HL-60 (cell line): ENCODE measurements at regions not wholly inside any gene's neighbourhood (a gene's known extent, or its start where the extent isn't known, plus 50 kb on each side); places are given as distances from the start of the nearest gene placed in this dataset.

ENCODE experiments used
- DNase-seq, 2 experiments: peaks; one replicate each; pipeline ENCODE4 v3.0.0-alpha.2; 2010 to 2020; ENCODE audit warnings: low read depth in 1 of 2, low spot score in 1 of 2
- H3K27ac ChIP-seq: fragments of 250-450 bp; sonication (Bioruptor Pico); replicated peaks from 2 replicates; pipeline ENCODE4 v1.5.1; 2020; ENCODE audit warnings: mild to moderate bottlenecking, moderate library complexity
- H3K27me3 ChIP-seq: fragments of 250-450 bp; sonication (Bioruptor Pico); 2 replicates; pipeline ENCODE4 v1.5.1; 2021; ENCODE audit warnings: mild to moderate bottlenecking, moderate library complexity; ENCODE audit not compliant: insufficient read depth, poor library complexity, severe bottlenecking
- H3K4me3 ChIP-seq: replicated peaks from 2 replicates; pipeline ENCODE4 v1.5.1; 2011; ENCODE audit warnings: mild to moderate bottlenecking, control low read depth, low read length; ENCODE audit not compliant: insufficient read depth
- CTCF ChIP-seq: IDR thresholded peaks from one replicate; pipeline ENCODE4 v1.5.1; 2011; ENCODE audit warnings: low read length, control low read depth, inconsistent platforms; ENCODE audit not compliant: insufficient read depth
- GABPA ChIP-seq: IDR thresholded peaks from 2 replicates; pipeline ENCODE4 v1.6.1; 2012; ENCODE audit warnings: low read depth
- POLR2AphosphoS5 ChIP-seq: IDR thresholded peaks from 2 replicates; pipeline ENCODE4 v1.6.1; 2012; ENCODE audit warnings: low read depth
- SPI1 ChIP-seq: IDR thresholded peaks from 2 replicates; pipeline ENCODE4 v1.6.1; 2012; ENCODE audit warnings: low read depth, mild to moderate bottlenecking, borderline replicate concordance
- TF ChIP-seq, protein P1 (sequence below): IDR thresholded peaks from 2 replicates; pipeline ENCODE4 v1.6.1; 2012; ENCODE audit warnings: low read depth; ENCODE audit not compliant: insufficient replicate concordance

DNA sequence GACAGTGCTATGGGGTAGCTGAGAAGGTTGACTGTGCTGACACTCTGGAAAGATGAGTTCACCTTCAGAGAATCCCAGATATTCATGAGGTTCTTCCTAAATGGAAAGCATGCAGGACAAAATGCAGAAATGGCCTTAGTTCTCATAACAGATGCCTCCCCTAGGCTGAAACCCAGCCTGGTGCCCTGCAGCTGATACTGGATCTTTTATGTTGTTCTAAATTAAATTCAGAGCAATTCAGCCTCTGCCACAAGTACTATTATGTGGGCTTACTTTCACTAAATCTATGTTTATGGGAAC, 172.0 kb upstream of the SERPINE2 start:
- TF ChIP-seq SPI1 (no peak), CTCF (no peak), GABPA (no peak), POLR2AphosphoS5 (no peak)
- TF ChIP-seq, protein P1, sequence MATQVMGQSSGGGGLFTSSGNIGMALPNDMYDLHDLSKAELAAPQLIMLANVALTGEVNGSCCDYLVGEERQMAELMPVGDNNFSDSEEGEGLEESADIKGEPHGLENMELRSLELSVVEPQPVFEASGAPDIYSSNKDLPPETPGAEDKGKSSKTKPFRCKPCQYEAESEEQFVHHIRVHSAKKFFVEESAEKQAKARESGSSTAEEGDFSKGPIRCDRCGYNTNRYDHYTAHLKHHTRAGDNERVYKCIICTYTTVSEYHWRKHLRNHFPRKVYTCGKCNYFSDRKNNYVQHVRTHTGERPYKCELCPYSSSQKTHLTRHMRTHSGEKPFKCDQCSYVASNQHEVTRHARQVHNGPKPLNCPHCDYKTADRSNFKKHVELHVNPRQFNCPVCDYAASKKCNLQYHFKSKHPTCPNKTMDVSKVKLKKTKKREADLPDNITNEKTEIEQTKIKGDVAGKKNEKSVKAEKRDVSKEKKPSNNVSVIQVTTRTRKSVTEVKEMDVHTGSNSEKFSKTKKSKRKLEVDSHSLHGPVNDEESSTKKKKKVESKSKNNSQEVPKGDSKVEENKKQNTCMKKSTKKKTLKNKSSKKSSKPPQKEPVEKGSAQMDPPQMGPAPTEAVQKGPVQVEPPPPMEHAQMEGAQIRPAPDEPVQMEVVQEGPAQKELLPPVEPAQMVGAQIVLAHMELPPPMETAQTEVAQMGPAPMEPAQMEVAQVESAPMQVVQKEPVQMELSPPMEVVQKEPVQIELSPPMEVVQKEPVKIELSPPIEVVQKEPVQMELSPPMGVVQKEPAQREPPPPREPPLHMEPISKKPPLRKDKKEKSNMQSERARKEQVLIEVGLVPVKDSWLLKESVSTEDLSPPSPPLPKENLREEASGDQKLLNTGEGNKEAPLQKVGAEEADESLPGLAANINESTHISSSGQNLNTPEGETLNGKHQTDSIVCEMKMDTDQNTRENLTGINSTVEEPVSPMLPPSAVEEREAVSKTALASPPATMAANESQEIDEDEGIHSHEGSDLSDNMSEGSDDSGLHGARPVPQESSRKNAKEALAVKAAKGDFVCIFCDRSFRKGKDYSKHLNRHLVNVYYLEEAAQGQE = no peak
- H3K27ac ChIP-seq = no peak overlapping the region

GRCh38 chr2:224210286-224211180, 171.4 kb upstream of the SERPINE2 start:
- TF ChIP-seq, protein P1 = no peak
- no peak for TF ChIP-seq SPI1
- no peak for TF ChIP-seq GABPA
- no peak for TF ChIP-seq POLR2AphosphoS5
- TF ChIP-seq CTCF = no peak
- no peak for DNase-seq
- Histone ChIP-seq H3K27me3 (peaks cover 2% of the 10 kb centered on the region), H3K4me3 (no peak overlapping the region), H3K27ac (no peak overlapping the region)

More for the DNA sequence above, 172.0 kb upstream of the SERPINE2 start:
- no peak overlapping the region for H3K4me3 ChIP-seq
- DNase-seq = no peak
- H3K27me3 ChIP-seq = peaks cover 2% of the 10 kb centered on the region

DNA sequence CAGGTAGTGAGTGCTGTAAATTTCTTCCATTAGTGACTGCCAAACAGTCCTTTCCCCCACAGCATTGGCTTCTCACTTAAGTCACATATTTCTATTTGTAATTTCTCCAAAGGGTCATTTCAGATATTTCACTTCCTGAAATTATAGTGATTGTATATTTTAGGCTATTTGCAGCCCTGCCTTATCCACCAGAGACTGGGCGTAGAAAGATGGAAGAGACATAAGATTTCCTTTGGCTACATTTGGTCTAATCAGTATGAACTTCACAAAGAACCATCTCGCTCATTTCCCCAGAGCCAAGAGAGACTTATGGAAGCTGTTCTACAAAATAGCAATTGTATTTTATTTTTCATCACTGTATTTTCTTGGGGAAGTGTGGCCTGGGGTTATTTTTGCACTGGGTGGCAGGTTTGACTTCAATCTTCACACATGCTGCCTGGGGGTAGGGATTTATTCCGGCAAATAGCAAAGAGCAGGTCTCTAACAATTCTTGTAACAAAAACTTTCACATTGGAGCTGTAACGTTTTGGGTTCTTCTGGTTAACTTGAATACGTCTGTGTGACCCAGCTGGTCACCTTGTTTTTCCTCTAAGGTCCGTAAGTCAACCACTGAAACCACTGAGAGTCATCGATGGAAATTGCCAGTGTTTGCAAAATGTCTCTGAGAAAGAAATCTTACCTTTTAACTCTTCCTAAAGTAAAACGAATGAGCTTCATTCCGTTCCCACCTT, 170.6 kb upstream of the SERPINE2 start:
- no peak for TF ChIP-seq POLR2AphosphoS5
- no peak for TF ChIP-seq GABPA
- no peak for TF ChIP-seq CTCF
- TF ChIP-seq, protein P1 = no peak
- TF ChIP-seq SPI1 = no peak
- Histone ChIP-seq H3K4me3 (no peak overlapping the region), H3K27me3 (peaks cover 2% of the 10 kb centered on the region), H3K27ac (no peak overlapping the region)
- DNase-seq = no peak
